ENCODE measurements at regions not wholly inside any gene's neighbourhood (a gene's known extent, or its start where the extent isn't known, plus 50 kb on each side); places are given as distances from the start of the nearest gene placed in this dataset.

DNA sequence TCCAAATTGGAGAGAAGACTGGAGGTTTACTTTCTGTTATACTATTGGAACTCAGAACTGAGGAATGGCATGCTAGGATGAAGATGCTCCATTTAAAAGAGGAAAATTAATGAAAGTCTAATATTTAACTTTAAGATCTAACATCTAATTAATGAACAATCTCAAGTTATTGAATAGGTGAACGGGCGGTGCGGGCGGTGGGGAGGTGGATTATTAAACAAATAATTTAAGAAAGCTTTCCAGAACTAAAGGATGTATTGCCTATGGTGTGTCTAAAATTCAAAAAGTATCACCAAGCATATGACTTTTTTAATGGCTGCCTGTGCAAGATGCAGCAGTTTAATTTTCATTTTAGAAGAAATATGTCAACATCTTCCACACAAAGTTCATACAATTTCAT lies 1747.1 kb upstream of the SEL1L start:
- 96 to 98% (median 97%) methylated on average over 4 of the region's 4 CpGs for WGBS, 4 donors

DNA sequence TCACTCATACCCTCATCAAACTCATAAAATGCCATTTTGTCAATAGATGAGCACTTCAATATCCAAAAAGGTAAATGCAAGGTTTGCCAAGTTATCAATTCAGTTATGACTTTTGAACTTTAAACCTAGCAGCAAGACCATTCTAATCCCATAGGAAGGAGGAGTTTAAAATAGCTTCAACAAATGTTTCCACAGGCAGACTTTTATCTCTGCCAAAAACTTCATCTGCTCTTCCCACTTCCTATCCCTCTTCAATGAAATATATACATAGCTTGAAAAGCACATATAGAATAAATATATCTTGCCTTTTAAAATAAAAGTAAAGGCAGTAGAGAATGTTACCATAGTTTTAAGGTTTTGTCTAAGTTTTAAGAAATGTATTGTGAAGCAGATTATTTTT lies 1749.1 kb upstream of the SEL1L start:
- ATAC-seq (no peak), DNase-seq (no peak)
- Histone ChIP-seq H3K4me3 (no peak overlapping the region), H3K27me3 (no peaks in the 10 kb centered on the region), H3K27ac (no peak overlapping the region), H3K9me3 (no peaks in the 10 kb centered on the region), H3K36me3 (no peaks in the 10 kb centered on the region), H3K4me1 (no peaks in the 10 kb centered on the region)
- TF ChIP-seq, protein P1, sequence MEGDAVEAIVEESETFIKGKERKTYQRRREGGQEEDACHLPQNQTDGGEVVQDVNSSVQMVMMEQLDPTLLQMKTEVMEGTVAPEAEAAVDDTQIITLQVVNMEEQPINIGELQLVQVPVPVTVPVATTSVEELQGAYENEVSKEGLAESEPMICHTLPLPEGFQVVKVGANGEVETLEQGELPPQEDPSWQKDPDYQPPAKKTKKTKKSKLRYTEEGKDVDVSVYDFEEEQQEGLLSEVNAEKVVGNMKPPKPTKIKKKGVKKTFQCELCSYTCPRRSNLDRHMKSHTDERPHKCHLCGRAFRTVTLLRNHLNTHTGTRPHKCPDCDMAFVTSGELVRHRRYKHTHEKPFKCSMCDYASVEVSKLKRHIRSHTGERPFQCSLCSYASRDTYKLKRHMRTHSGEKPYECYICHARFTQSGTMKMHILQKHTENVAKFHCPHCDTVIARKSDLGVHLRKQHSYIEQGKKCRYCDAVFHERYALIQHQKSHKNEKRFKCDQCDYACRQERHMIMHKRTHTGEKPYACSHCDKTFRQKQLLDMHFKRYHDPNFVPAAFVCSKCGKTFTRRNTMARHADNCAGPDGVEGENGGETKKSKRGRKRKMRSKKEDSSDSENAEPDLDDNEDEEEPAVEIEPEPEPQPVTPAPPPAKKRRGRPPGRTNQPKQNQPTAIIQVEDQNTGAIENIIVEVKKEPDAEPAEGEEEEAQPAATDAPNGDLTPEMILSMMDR (IDR thresholded peaks at IDR 0.05): no peak
- TF ChIP-seq POLR2A (IDR thresholded peaks at IDR 0.05): no peak
- intact Hi-C loops (cut with DNase I): no loop called here

More for the DNA sequence above, 1747.1 kb upstream of the SEL1L start:
- Histone ChIP-seq H3K9me3 (no peaks in the 10 kb centered on the region), H3K27me3 (no peaks in the 10 kb centered on the region), H3K27ac (no peak overlapping the region), H3K4me3 (no peak overlapping the region), H3K36me3 (no peaks in the 10 kb centered on the region), H3K4me1 (no peaks in the 10 kb centered on the region)
- intact Hi-C loops (cut with DNase I): no loop called here
- DNase-seq: no peak
- ATAC-seq: no peak
- TF ChIP-seq POLR2A (IDR thresholded peaks at IDR 0.05): no peak
- TF ChIP-seq, protein P1 (IDR thresholded peaks at IDR 0.05): no peak

DNA sequence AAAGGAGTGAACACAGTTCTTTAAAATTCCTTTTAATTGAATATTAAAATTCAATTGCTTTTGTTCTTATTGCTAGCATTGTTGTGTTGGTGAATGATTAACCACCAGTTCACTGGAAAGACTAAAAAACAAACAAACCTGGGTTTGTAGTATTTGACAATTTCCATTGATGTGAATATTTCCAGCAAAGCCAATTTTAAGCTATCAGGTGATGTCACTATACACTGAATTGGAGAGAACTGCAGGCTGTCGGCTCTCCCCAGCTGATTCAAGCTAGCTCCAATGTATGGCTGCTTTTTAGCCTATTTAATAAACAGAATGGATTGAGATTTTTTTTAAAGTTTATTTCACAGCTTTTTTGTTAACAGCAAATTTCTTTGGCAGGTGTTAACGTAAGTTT lies 1753.6 kb upstream of the SEL1L start:
- WGBS, 4 donors: 74 to 84% (median 84%) methylated on average over 2 of the region's 2 CpGs
- Histone ChIP-seq H3K4me3 (no peak overlapping the region), H3K4me1 (no peaks in the 10 kb centered on the region), H3K27ac (no peak overlapping the region), H3K27me3 (no peaks in the 10 kb centered on the region), H3K9me3 (no peaks in the 10 kb centered on the region), H3K36me3 (no peaks in the 10 kb centered on the region)
- intact Hi-C loops (cut with DNase I): no loop called here
- TF ChIP-seq, protein P1 (IDR thresholded peaks at IDR 0.05): no peak
- no peak for TF ChIP-seq POLR2A (IDR thresholded peaks at IDR 0.05)
- no peak for DNase-seq
- no peak for ATAC-seq

DNA sequence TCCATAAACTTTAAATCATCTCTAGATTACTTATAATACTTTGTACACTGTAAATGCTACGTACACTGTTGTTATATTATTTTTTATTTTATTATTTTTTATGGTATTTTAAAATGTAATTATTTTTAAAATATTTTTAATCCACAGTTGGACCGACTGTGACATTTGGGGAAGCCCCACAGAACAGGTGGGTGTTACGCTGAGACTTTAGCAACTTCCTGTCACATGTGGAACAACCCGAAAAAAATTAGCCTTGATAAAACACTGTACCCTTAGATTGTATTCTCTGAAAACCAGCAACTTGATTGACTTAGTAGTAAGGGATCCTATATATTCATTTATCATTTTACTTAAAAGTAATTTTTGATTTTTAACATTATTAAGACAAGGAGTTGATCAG lies 1755.7 kb upstream of the SEL1L start:
- 73 to 78% (median 75%) methylated on average over 4 of the region's 4 CpGs for WGBS, 4 donors
- Histone ChIP-seq H3K9me3 (no peaks in the 10 kb centered on the region), H3K36me3 (no peaks in the 10 kb centered on the region), H3K4me3 (no peak overlapping the region), H3K27ac (no peak overlapping the region), H3K27me3 (no peaks in the 10 kb centered on the region), H3K4me1 (no peaks in the 10 kb centered on the region)
- no peak for TF ChIP-seq POLR2A (IDR thresholded peaks at IDR 0.05)
- TF ChIP-seq, protein P1 (IDR thresholded peaks at IDR 0.05): no peak
- ATAC-seq: no peak
- DNase-seq: no peak
- intact Hi-C loops (cut with DNase I): no loop called here
